ENCODE measurements at regions not wholly inside any gene's neighbourhood (a gene's known extent, or its start where the extent isn't known, plus 50 kb on each side); places are given as distances from the start of the nearest gene placed in this dataset.
A peak's percentile ranks its signal among the peaks of the same experiment; 100 is the strongest.

DNA sequence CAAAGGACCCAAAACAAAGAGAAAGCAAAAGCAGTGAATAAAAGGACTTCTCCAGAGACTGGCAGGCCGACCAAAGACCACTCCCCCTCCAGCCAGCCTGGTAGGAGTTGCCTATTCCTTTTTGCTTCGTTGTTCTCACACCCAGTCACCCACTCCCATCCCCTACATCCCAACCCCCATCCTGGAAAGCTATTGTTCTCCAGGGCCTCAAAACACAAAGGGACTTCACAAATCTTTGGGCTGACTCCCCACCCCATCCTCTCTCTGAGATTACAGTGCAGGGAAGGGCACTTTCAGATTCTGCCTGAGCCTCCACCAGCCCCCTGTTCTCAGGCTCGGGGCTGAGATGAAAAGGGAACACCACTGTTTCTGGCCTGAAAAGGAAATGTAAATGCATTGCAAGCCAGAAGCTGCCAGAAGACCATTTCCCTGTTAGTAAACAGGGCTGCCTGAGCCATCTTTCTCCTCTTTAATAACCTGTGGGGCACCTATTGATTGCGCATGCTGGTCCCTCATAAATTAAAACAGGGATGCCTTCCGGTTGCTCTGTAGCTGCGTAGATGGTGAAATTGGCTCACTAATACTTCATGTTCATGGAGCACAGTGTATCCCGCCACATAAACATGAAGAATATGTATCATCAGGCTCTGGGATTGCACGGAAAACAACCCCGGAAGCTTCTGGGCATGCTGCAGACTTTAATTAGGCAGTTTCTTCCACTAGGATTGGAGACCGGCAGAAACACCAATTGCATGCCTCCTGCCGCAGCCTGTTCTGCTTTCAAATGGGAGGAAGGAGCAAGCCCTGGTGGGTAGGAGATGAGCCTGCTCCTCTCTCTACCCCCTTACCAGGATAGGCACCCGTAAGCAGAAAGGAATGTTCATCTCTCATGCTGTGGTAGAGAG is 130.3 kb upstream of the FUT8 start:
- no peak for DNase-seq (ENCODE audit: low spot score)

DNA sequence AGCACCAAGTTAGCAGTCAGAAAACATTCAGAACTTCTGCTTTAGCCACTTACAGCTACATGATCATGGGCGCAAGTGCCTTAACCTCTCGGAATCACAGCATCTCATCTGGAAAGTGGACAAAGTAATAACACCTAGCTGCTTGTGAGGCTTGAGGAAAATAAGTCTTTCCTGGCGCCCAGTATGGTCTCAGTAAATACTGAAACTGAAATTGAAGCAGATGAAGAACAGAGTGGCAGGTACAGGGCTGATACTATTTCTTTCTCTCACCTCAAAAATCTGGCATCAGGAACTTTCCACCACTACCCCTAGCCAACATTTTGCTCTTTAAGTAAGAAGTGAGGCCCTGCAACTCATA is 129.7 kb upstream of the FUT8 start:
- no peak for DNase-seq (ENCODE audit: low spot score)

DNA sequence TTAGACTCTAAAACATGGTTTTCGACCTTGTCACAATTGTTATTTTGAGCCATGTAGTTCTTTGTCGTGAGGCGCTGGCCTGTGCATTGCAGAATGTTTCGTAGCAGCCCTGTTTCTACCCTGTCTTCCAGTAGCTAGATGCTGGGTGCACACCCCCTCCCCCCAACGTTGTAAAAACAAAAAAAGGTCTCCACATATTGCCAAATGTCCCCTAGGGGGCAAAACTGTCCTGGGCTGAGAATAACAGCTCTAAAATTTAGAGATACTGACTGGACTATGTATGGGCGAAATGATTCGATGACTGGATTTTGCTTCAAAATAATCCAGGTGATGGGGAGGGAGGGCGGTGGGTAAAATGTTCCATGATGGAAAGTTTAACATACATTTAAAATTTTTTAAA is 126.1 kb upstream of the FUT8 start:
- DNase-seq (ENCODE audit: low spot score), result no peak

DNA sequence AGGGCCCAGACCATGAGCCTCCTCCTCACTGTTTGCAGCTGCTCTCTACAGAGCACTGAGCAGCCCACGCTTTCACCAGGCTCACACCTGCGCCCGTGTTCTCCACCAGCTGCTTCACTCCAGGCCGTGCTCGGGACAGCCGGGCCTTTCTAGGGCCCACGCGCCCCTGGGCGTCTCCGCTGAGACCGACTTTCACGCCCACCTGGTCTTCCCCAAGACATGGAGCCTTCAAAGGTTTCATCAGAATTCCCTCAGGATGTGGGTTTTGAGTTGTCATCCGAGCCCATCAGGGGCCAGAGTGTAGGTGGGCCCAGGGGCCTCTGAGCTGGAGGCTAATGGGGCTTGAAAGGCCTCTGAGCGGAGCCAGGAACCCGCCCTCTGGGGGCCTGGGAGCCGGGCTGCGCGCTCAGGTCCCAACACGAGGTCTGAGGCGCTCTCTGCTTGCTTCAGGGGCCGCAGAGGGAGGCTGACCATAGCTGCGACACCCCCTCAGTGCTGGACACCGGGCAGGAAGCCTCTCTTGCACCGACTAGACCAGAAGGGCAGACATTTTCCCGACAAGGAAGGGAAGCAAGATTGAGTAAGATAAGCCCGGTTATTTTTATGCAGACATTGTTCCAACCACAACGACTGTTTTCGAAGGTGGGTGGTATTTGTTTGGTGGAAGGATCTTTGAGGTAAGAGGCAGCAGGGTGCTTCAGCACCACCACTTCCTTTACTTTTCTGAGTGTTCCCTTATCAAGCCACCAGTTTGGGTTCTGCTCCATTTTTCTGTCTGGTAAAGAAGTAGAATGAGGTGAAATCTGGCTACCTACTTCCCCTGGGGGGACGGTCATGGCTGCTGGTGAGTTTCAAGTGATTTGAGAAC is 125.0 kb upstream of the FUT8 start:
- DNase-seq (ENCODE audit: low spot score), result no peak

DNA sequence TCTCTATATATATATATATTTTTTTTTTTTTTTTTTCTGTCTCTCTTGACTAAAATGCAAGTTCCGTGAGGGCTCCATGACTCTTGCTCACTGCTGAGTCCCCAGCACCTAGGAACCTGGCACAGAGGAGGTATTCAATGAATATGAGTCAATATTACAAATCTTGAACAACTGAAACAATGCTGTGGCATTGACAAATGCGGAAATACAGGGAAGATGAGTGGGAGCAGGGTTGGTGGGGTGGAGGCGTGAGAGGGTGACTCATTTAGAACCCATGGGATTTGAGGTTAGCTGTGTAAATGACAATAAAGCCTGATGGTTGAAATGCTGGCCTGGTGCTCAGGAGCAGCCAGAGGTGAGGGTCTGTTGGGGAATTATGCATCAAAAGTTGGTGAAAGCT is 121.7 kb upstream of the FUT8 start:
- peak; percentile 91 for DNase-seq (ENCODE audit: low spot score)

DNA sequence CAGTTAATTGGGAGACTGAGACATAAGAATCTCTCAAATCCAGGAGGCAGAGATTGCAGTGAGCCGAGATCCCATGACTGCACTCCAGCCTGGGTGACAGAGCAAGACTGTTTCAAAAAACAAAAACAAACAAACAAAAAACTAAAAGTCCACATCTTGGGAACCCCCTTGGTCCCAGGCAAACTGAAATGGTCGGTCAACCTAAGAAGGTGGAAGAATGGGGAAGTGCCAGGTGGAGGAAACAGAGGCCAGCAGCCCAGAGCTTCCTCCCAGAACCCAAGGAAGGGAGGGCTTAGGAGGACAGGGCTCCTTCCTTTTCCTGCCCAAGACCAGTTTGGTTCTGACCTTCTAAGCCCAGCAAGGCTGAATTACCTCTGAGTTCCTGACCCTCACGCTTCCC is 121.0 kb upstream of the FUT8 start:
- DNase-seq (ENCODE audit: low spot score), result no peak

DNA sequence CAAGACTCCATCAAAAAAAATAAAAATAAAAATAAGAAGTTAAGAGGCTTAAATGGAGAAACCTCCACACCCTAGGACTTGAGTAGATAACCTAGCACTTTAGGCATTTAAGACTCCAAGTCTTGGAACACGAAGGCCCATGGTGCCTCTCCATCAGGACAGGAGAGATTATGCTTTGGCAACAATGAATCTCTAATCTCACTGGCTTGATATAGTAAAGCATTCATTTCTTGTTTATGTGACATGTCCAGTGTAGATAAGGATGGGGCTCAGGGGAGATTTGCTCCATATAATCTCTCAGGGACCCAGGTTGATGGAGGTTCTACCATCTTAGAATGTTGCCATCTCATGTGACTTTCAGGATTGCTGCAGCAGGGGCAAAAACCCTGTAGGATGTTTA is 117.7 kb upstream of the FUT8 start:
- no peak for DNase-seq (ENCODE audit: low spot score)

DNA sequence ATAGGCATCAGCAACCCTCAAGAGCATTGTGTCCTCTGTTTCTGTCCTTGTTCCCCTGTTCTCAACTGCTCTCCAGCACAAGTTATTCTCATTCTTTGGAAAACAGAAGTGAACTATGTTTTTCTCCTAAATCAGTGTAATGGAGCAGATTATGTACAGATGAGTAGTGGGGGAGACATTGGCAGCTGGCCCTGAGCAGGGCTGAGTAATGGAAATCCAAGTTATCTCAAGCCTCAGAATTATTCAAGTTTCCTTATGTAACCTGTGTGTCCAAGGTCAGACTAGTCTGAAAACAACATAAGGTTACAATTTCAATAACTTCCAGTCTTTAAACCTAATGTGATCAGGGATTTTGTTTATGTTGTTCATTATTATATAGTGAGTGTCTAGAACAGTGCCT is 116.1 kb upstream of the FUT8 start:
- DNase-seq (ENCODE audit: low spot score), result no peak

DNA sequence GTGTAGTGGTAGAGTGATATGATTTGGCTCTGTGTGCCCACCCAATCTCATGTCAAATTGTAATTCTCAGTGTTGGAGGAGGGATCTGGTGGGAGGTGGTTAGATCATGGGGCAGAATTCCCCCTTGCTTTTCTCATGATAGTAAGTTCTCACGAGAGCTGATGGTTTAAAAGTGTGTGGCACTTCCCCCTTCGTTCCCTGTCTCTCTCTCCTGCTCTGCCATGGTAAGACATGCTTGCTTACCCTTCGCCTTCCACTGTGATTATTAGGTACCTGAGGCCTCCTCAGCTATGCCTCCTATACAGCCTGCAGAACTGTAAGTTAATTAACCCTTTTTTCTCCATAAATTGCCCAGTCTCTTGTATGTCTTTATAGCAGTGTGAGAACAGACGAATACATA is 115.7 kb upstream of the FUT8 start:
- no peak for DNase-seq (ENCODE audit: low spot score)

DNA sequence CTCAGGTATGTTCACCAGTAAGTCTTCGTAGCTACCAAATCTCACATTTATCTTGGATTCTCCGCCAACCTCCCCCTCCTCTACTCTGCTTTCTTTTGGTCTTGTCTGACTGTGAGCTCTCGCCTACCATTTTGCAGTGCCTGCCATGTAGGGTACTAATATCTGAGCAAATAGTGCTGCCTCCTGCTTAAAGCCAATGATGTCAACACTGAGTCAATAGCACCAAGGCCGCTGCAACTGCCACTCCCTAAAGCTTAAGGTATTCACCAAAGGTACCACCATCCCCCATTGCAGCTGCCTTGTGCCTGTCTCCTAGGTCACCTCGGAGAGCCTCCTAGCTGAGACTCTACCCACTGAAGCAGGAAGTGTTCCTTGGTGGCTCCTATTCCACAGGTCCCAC is 114.8 kb upstream of the FUT8 start:
- no peak for DNase-seq (ENCODE audit: low spot score)

DNA sequence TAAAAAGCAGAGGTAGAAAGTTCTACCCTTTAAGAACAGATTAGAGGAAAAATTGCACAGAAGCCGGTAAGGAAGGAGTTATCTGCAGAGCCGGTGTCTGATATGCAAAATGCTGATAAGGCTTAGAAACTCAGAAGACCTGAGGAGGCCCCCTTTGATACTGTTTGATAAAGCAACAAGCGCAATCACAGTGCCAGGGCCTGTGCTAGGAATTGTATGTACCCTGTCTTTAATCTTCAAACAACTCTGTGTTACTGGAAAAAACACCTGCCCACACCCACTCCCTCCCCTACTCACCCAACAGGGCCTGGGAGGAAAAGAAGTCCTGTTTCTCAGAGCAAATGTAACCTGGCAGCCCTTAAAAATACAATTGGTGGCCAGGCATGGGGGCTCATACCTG is 112.7 kb upstream of the FUT8 start:
- DNase-seq (ENCODE audit: low spot score), result no peak

DNA sequence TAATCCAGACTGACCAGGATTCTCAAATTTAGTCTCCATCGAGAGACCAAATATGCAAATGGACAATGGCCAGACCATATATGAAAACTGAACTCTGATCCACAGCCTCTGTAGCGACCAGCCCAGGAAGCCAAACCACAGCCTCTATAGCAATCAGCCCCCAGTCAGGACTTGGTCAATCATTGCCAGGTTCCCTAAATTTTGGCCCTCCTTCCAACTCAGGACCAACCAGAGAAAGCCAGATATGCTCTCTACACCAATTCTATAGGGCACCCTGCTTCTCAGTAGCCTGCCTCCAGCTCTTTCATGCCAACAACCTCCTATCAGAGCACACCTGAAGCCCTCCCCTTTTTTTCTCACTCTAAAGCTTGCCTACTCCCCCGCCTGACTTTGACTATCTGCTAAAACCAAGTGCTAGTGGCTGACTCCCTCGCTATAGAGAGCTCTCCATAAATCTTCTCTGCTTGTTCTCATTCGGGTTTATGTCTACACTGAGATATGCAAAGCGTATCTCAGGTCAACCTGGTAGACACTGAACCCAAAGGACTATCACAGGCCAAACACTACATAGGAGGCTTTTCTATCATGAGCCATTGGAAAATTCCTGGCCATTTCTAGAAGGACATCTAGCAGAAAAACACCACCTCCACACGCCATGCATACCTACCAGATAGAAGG is 110.5 kb upstream of the FUT8 start:
- DNase-seq (ENCODE audit: low spot score), result no peak

DNA sequence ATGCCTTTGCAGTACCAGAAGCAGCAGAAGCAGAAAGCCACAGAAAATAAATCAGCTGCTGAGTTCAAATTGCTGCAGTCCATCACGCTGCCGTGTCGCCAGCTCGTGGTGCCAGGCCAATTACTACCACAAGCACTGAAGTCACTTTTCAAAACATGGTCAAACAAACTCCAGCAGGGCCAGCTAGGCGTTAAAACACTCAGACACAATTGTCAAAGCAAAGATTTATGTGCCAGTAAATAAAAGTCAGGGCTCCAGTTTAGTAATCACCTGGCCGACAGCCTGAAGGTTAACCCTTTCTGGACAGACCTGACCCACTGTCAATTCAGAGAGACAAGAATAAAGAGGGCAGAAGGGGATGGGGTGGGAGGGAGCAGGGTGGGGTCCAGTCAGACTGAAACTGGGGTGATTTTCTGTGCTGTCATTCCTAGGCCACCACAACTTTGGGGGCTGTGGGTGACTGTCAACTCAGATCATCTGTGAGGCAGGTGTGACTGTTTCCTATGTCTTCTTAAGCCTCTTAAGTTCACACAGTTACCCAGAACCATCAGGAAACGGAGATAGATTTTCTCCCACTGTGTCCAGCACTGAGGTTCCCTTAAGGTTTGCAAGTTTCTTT is 109.8 kb upstream of the FUT8 start:
- no peak for DNase-seq (ENCODE audit: low spot score)

DNA sequence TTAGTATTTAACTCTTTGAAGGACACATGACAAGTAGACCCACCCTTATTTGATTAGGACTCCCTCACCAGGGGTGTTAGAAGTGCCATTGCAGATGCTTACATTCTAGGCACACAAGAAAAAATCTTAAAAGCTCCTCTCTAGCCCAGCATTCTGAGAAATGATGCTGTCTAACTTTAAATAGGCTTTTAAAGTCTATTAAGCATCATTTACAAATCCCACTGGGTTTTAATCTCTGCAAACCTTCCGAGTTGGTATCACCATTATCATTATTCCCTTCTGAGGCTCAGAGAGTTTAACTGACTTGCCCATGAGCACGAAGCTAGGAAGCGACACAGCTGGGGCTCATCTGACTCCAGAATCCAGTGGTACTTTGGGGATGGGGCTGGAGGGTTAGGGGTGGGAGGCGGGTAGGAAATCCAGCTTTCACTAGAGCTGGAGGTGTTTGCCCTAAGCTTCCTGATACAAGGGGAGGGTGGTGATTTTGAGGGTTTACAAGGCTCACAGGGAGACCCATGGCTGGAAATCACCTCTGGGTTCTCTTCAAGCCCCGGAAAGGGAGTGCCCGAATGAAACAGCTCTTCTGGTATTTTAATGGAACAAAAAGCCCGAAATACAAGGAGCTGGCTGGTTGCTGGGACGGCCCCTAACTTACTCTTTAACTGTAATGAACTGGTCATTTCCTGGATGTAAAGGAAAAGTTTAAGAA is 109.2 kb upstream of the FUT8 start:
- no peak for DNase-seq (ENCODE audit: low spot score)

DNA sequence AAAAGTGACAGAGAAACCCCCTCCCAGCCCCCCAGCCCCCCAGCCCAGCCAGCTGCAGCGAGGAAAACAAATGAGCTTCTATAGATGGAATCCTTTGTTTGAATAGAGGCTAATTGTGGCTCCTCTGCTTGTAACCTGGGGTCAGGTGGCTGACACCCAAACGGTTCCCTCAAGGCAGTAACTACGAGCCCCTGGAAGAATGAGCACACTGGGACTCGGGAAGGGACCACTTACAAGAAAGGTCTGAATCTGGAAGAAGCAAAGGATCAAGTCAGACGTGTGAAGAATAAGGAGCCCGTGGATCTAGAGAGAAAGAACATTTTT is 108.7 kb upstream of the FUT8 start:
- no peak for DNase-seq (ENCODE audit: low spot score)

DNA sequence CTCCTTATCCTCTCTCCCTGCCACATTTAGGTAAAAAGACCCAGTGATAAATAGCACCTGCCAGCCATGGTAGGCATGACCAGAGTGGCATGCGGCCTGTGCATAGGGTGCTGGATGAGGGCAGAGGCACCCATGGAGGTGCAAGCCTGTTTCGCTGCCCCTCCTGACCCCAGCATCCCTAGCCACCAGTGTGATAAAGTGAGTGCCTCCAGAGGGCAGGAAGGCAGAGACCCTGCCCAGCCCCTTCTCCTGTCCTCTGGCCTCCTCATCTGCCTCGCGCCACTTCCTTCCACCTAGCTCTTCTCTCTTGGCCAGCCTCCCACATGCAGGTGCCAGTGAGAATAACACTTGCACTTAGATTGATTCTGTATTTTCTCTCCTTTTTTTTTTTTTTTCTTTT is 108.3 kb upstream of the FUT8 start:
- no peak for DNase-seq (ENCODE audit: low spot score)

DNA sequence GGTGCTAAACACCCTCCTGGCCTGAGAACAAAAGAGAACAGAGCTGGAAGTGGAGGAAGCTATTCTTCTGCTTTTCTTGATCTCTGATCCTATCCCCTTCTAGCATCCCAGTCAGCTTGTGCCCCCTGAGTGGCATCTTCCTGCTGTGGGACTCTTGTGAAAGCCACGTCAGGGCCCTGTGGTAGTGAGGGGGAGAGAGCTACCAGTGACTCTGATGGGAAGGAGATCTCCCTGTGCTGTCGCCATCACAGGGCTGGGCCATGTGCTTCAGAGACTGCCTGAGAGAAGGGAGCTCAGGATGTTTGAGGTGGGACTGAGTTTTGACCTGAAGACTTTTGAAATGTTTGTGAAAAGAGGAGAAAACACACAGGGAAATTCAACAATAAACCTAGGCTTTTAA is 107.6 kb upstream of the FUT8 start:
- DNase-seq (ENCODE audit: low spot score), result no peak

DNA sequence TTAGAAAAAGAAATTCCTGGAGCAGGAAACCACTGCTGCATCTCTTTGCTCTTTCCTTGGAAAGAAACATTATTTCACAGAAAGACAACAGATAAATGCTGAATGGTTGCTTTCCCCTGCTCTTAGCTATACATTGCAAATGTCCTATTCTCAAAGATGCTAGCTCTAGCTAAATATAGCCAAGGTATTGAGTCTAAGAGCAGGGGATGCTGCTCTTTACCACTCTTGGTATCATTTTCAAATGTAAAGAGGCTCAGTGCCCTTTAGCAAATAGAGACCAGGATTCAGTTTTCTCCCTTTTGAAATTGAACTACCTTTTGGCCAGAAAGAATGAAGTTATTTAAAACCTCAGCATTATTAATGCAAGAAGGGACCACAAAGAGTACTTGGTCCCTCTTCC is 104.0 kb upstream of the FUT8 start:
- DNase-seq (ENCODE audit: low spot score), result no peak

DNA sequence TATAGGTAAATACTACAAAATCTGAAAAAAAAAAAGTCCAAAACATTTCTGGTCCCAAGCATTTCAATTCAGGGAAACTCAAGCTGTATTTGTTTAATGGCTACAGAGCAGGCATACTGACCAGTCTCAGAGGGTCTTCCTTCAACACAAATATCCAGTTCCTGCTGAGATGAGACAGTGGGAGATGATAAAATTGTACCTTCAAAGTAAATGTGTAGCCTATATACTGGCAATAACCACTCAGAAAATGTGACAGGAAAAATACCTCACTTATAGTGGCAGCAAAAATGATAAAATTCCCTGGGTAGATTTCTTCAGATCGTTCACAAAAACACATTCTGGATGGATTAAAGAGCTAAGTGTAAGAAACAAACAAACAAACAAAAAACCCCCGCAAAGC is 102.0 kb upstream of the FUT8 start:
- DNase-seq (ENCODE audit: low spot score), result no peak

DNA sequence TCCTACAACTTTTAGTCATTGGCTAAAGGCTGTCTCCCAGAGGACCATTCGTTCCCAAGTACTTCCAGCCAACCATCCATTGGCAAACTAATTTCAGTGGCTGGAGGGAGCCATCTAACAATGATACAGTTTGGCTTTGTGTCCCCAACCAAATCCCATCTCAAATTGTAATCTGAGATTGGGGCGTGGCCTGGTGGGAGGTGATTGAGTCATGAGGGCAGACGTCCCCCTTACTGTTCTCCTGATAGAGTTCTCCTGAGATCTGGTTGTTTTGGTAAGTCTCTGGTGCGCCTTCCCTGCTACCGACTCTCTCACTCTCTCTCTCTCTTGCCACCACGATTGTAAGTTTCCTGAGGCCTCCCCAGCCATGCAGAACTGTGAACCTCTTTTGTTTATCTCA is 99.7 kb upstream of the FUT8 start:
- DNase-seq (ENCODE audit: low spot score), result no peak

DNA sequence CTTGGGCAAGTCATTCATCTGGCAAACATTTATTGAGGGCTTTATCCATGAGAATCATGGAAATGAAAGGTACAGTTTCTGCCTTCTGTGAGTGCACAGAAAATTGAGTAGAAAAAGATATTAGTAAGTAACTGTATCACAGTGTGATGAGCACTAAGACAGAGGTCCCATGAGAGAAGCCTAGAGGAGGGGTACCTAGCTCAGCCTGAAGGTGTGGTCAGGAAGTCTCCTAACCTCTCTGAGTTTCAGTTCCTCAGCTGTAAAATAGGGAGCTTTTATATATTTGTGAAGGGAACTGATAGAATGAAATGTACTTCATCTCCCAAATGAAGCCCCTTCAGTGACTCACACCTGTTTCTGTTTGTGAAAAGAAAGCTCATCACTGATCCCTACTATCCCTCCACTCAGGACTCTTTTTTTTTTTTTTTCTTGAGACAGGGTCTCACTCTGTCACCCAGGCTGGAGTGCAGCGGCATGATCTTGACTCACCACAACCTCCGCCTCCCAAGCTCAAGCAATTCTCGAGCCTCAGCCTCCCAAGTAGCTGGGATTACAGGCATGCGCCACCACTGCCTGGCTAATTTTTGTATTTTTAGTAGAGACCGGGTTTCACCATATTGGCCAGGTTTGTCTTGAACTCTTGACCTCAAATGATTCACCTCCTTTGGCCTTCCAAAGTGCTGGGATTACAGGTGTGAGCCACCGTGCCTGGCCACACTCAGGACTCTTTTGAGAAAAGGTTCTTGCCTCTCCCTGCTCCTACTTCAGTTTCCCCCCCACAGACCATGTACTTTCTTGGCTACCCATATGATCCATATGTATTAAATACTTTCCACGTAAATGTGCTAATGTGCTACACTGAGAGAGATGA is 93.7 kb upstream of the FUT8 start:
- no peak for DNase-seq (ENCODE audit: low spot score)

Measured in COLO829 (cell line).